ENCODE measurements at regions not wholly inside any gene's neighbourhood (a gene's known extent, or its start where the extent isn't known, plus 50 kb on each side); places are given as distances from the start of the nearest gene placed in this dataset.

DNA sequence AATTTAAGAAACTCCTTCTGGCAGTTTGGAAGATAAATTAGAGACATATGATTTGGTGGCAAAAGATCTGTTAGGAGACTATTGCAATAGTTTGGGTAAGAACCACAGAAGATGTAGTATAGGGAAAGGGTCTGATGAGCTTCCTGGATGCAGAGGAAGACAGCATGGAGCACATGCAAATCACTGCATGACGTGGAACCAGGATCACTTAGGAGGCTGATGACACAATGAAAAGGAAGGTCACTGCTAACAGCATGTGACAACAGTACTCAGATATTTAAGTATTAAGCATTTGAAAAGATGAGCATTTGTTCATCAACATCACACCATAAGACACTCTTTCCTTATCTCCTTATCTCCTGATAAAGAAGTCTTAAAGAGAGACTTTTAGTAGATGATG is 167.8 kb upstream of the LDB2 start:
- TF ChIP-seq, protein P1, sequence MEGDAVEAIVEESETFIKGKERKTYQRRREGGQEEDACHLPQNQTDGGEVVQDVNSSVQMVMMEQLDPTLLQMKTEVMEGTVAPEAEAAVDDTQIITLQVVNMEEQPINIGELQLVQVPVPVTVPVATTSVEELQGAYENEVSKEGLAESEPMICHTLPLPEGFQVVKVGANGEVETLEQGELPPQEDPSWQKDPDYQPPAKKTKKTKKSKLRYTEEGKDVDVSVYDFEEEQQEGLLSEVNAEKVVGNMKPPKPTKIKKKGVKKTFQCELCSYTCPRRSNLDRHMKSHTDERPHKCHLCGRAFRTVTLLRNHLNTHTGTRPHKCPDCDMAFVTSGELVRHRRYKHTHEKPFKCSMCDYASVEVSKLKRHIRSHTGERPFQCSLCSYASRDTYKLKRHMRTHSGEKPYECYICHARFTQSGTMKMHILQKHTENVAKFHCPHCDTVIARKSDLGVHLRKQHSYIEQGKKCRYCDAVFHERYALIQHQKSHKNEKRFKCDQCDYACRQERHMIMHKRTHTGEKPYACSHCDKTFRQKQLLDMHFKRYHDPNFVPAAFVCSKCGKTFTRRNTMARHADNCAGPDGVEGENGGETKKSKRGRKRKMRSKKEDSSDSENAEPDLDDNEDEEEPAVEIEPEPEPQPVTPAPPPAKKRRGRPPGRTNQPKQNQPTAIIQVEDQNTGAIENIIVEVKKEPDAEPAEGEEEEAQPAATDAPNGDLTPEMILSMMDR (IDR thresholded peaks at IDR 0.05; ENCODE audit: insufficient read depth, low read length), result no peak
- no peak overlapping the region for H3K4me3 ChIP-seq (ENCODE audit: low read depth, low read length)
- no peak for DNase-seq (ENCODE audit: low read depth)

DNA sequence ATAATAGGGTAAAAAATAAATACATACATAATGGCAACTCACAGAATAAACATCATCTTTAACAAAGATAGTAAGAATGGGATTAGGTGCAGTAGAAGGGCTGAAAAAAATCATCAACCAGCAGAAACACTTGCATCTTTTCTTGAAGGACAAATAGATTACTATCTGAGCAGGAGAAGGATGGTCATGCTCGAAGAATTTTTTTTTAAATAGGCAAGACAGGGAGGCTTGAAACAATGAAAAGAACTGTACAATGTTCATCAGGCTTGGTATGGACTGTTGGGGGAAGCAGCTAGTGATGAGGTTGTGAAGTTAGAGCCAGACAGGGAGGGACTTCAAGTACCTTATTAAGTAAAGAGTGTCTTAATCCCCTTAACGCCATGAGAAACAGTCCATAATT is 167.4 kb upstream of the LDB2 start:
- TF ChIP-seq, protein P1 (IDR thresholded peaks at IDR 0.05; ENCODE audit: insufficient read depth, low read length), result no peak
- no peak for DNase-seq (ENCODE audit: low read depth)
- no peak overlapping the region for H3K4me3 ChIP-seq (ENCODE audit: low read depth, low read length)

DNA sequence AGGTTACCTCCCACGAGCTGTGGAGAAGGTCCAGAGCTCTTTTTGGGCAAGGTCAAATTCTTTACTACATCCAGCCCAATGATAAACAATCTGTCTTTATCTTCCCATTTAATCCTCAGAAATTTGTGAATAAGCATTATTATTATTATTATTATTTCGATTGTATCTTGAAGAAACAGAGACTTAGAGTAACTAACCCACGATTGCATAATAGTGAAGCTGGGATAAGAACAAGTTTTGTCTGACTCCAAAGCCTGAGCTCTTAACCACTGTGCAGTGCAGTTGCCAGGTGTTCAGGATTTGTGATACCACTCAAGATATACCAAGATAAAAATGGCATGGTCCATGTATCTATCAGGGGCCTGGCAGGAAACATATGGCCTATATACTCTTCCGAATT is 166.5 kb upstream of the LDB2 start:
- no peak overlapping the region for H3K4me3 ChIP-seq (ENCODE audit: low read depth, low read length)
- TF ChIP-seq, protein P1 (IDR thresholded peaks at IDR 0.05; ENCODE audit: insufficient read depth, low read length), result no peak
- peak; percentile 56 for DNase-seq (ENCODE audit: low read depth)

DNA sequence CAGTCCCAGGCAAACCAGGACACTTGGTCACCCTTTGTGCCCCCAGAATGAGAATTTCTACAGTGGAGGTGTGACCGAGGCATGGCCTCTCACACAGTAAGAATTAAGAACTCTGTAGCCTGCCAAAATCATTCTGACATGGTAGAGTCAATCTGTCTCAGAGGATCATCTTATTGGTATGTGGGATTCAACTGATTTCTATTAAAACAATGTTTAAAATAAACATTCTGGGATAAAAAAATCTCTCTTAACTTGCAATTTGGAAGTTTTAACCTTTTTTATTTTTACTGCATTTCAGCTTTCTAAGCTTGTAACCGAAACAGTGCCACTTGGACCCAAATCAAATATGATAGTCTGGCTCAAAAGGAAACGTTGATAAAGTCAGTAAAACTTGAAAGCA is 165.4 kb upstream of the LDB2 start:
- peak; percentile 78 for DNase-seq (ENCODE audit: low read depth)
- TF ChIP-seq, protein P1 (IDR thresholded peaks at IDR 0.05; ENCODE audit: insufficient read depth, low read length), result no peak
- no peak overlapping the region for H3K4me3 ChIP-seq (ENCODE audit: low read depth, low read length)

DNA sequence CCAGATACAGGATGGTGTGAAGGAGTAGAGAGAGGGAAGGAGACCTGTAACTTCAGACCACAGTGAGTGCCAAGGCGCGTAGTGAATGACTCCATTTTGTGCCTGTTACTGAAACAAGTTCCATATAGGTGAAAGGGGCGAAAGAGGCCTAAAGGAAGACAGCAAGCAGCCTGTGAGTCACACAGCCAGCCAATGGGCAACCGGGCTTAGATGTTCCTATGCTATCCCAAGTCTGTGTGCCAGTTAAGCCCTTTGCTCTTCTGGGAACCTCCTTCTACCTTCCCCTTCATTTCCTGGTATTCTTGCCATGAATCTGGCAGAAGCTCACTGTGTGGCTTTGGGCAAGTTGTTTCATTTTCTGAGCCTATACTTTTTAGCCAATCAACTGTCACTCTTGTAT is 161.8 kb upstream of the LDB2 start:
- TF ChIP-seq, protein P1 (IDR thresholded peaks at IDR 0.05; ENCODE audit: insufficient read depth, low read length), result no peak
- no peak for DNase-seq (ENCODE audit: low read depth)
- no peak overlapping the region for H3K4me3 ChIP-seq (ENCODE audit: low read depth, low read length)

DNA sequence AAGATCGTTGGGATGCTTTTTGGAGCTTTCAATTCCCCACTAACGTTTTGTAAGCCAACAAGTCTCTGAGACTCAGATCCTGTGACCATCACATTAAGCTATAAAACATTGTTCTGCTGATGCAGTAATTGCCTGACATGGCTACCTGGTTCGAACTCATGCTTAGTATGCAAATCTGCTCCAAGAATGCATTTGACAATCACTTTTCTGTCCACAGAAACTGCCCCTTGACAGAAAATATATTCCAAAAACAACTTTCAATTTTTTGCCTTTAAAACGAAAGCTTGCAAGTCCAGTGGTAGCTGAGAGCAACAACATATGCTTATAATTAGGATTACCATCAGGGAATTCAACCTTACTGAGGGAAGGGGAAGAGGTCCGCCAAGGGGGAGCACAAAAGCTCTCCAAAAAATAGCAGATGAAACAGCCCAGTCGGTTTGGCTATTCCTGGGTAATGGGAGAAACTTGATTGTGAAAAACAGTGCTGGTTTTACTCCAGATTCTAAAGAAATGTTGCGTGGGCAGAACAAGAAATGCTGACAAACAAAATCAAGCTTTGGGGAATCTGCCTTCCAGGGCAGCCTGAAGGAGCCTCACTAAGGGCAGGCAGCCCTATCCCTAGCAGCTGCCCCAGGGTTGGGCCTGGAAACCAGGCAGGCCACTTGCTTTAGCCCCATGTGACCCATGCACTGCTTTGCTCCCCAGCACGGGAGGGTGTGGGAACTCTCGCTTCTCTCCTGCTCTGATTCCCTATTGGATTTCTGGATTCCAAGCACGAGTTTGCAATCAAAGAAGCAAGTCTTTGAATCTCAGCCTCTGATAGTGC is 160.7 kb upstream of the LDB2 start:
- TF ChIP-seq, protein P1 (IDR thresholded peaks at IDR 0.05; ENCODE audit: insufficient read depth, low read length), result no peak
- DNase-seq (ENCODE audit: low read depth), result peak; percentile 93
- peak overlapping the region; percentile 42 for H3K4me3 ChIP-seq (ENCODE audit: low read depth, low read length)

DNA sequence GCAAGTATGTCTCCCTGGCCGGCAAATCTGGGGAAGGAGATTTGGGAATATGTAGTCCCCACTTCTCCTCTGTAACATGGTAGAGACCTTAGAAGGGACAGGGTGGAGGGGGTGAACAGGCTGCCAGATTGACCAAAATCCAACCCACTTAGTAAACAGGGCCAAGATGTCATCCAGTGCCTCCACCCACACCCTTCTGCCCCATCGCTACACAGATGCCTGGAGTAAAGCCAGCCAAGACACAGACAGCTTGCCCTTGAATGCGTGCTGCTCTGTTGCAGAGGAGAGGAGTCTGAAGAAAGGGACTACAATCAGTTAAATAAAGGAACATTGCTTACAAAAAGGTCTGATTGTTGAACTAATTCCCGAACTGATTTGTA is 160.1 kb upstream of the LDB2 start:
- TF ChIP-seq, protein P1 (IDR thresholded peaks at IDR 0.05; ENCODE audit: insufficient read depth, low read length), result no peak
- H3K4me3 ChIP-seq (ENCODE audit: low read depth, low read length), result no peak overlapping the region
- peak; percentile 70 for DNase-seq (ENCODE audit: low read depth)
